ENCODE measurements at regions not wholly inside any gene's neighbourhood (a gene's known extent, or its start where the extent isn't known, plus 50 kb on each side); places are given as distances from the start of the nearest gene placed in this dataset.

DNA sequence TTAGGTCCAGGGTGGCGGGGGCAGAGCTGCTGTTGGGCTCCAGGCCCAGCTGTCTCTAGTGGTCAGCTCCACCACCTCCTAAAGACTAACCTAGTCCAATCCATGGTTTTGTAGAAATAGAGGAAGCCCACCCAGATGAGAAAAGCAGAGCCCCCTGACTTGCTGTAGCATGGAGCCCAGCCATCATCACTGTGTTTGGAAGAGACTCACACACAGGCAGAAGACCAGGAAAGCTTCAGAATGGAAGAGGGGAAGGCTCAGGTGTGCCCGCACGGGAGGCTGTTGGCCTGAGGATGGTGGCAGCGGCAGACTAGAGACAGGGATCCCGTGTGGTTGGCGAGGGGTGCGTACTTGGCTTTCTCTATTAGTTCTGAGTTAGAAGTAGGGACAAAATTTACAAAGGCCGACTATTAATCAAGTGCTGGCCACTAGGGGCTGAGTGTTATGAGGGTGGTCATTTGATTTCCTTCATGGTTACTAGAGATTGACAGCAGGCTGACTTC, 193.2 kb upstream of the SOX1 start:
- Histone ChIP-seq H3K36me3 (replicated peaks in 1 of 2; ENCODE audit: control insufficient read depth in 1 of 2, insufficient read depth in 2 of 2, low read length in 1 of 2) (no peaks in the 10 kb centered on the region), H4K20me1 (ENCODE audit: insufficient read depth) (no peaks in the 10 kb centered on the region), H3K9ac (no peak overlapping the region), H3K27ac (ENCODE audit: low read depth in 2 of 2, low read length in 1 of 2) (no peak overlapping the region), H3K4me1 (ENCODE audit: control insufficient read depth in 1 of 2, insufficient read depth in 2 of 2, low read depth in 1 of 2, low read length in 1 of 2) (no peaks in the 10 kb centered on the region), H3K9me2 (no peaks in the 10 kb centered on the region), H2AFZ (ENCODE audit: low read depth) (no peak overlapping the region), H3K9me3 (no peaks in the 10 kb centered on the region), H3K27me3 (ENCODE audit: insufficient read depth) (no peaks in the 10 kb centered on the region; the same call in 1 of the 2 replicates), H3K4me3 (ENCODE audit: low read depth in 2 of 2, low read length in 1 of 2) (no peak overlapping the region), H3F3A (replicated peaks; ENCODE audit: insufficient read depth) (no peaks in the 10 kb centered on the region), H3K79me2 (ENCODE audit: insufficient read depth) (no peaks in the 10 kb centered on the region), H3K4me2 (no peak overlapping the region)
- 15% methylated on average over 8 of the region's 8 CpGs for WGBS (ENCODE audit: low lambda C conversion rate)
- DNase-seq = no peak
- POLR2A ChIA-PET = no interaction called here
- TF ChIP-seq MEF2A (IDR thresholded peaks at IDR 0.05; ENCODE audit: borderline replicate concordance, low read depth) (no peak), RFX5 (IDR thresholded peaks at IDR 0.05; ENCODE audit: low read length) (no peak), NFIC (IDR thresholded peaks at IDR 0.05; ENCODE audit: borderline replicate concordance) (no peak), JUND (IDR thresholded peaks at IDR 0.05) (no peak)
- TF ChIP-seq, protein P1, sequence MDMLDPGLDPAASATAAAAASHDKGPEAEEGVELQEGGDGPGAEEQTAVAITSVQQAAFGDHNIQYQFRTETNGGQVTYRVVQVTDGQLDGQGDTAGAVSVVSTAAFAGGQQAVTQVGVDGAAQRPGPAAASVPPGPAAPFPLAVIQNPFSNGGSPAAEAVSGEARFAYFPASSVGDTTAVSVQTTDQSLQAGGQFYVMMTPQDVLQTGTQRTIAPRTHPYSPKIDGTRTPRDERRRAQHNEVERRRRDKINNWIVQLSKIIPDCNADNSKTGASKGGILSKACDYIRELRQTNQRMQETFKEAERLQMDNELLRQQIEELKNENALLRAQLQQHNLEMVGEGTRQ (IDR thresholded peaks at IDR 0.05; ENCODE audit: borderline replicate concordance, low read depth, low read length) = no peak
- TF ChIP-seq, protein P2, sequence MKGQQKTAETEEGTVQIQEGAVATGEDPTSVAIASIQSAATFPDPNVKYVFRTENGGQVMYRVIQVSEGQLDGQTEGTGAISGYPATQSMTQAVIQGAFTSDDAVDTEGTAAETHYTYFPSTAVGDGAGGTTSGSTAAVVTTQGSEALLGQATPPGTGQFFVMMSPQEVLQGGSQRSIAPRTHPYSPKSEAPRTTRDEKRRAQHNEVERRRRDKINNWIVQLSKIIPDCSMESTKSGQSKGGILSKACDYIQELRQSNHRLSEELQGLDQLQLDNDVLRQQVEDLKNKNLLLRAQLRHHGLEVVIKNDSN (IDR thresholded peaks at IDR 0.05; ENCODE audit: borderline replicate concordance, low read depth) = no peak
- CTCF ChIA-PET = no interaction called here

DNA sequence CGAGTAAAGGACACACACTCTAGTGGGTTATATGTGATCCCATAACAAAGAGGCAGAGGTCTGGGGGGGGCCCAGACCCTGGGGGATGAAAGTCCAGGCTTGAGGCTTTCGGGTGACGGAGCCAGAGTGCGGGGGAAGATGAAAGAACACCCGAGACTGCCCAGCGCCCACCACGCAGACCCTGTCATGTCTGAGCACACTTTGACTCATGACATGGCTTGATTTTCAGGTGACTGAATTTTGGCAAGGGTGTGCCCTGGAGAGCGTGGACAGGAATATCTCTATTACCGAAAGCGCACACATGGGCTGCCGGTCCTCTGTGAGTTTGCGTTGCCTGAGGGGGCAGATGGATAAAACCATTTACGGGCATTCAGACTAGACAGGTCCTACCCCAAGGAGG, 192.0 kb upstream of the SOX1 start:
- Histone ChIP-seq H3K9ac (no peak overlapping the region), H3K4me1 (ENCODE audit: control insufficient read depth in 1 of 2, insufficient read depth in 2 of 2, low read depth in 1 of 2, low read length in 1 of 2) (no peaks in the 10 kb centered on the region), H3K4me2 (no peak overlapping the region), H2AFZ (ENCODE audit: low read depth) (no peak overlapping the region), H3K4me3 (ENCODE audit: low read depth in 2 of 2, low read length in 1 of 2) (no peak overlapping the region), H3K79me2 (ENCODE audit: insufficient read depth) (no peaks in the 10 kb centered on the region), H3F3A (replicated peaks; ENCODE audit: insufficient read depth) (no peaks in the 10 kb centered on the region), H3K36me3 (replicated peaks in 1 of 2; ENCODE audit: control insufficient read depth in 1 of 2, insufficient read depth in 2 of 2, low read length in 1 of 2) (no peaks in the 10 kb centered on the region), H3K9me2 (no peaks in the 10 kb centered on the region), H3K9me3 (no peaks in the 10 kb centered on the region), H4K20me1 (ENCODE audit: insufficient read depth) (no peaks in the 10 kb centered on the region), H3K27ac (ENCODE audit: low read depth in 2 of 2, low read length in 1 of 2) (no peak overlapping the region), H3K27me3 (ENCODE audit: insufficient read depth) (no peaks in the 10 kb centered on the region; the same call in 1 of the 2 replicates)
- TF ChIP-seq YY1 (IDR thresholded peaks at IDR 0.05; ENCODE audit: low read depth) = no peak
- no peak for TF ChIP-seq RXRA (IDR thresholded peaks at IDR 0.05; ENCODE audit: borderline replicate concordance, low read depth)
- TF ChIP-seq FOXM1 (IDR thresholded peaks at IDR 0.05; ENCODE audit: low read depth) = no peak
- TF ChIP-seq, protein P3, sequence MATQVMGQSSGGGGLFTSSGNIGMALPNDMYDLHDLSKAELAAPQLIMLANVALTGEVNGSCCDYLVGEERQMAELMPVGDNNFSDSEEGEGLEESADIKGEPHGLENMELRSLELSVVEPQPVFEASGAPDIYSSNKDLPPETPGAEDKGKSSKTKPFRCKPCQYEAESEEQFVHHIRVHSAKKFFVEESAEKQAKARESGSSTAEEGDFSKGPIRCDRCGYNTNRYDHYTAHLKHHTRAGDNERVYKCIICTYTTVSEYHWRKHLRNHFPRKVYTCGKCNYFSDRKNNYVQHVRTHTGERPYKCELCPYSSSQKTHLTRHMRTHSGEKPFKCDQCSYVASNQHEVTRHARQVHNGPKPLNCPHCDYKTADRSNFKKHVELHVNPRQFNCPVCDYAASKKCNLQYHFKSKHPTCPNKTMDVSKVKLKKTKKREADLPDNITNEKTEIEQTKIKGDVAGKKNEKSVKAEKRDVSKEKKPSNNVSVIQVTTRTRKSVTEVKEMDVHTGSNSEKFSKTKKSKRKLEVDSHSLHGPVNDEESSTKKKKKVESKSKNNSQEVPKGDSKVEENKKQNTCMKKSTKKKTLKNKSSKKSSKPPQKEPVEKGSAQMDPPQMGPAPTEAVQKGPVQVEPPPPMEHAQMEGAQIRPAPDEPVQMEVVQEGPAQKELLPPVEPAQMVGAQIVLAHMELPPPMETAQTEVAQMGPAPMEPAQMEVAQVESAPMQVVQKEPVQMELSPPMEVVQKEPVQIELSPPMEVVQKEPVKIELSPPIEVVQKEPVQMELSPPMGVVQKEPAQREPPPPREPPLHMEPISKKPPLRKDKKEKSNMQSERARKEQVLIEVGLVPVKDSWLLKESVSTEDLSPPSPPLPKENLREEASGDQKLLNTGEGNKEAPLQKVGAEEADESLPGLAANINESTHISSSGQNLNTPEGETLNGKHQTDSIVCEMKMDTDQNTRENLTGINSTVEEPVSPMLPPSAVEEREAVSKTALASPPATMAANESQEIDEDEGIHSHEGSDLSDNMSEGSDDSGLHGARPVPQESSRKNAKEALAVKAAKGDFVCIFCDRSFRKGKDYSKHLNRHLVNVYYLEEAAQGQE (IDR thresholded peaks at IDR 0.05; ENCODE audit: low read depth, low read length) = no peak
- TF ChIP-seq ELF1 (IDR thresholded peaks at IDR 0.05) = no peak
- TF ChIP-seq, protein P4, sequence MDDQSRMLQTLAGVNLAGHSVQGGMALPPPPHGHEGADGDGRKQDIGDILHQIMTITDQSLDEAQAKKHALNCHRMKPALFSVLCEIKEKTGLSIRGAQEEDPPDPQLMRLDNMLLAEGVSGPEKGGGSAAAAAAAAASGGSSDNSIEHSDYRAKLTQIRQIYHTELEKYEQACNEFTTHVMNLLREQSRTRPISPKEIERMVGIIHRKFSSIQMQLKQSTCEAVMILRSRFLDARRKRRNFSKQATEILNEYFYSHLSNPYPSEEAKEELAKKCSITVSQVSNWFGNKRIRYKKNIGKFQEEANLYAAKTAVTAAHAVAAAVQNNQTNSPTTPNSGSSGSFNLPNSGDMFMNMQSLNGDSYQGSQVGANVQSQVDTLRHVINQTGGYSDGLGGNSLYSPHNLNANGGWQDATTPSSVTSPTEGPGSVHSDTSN (IDR thresholded peaks at IDR 0.05) = no peak
- TF ChIP-seq, protein P5, sequence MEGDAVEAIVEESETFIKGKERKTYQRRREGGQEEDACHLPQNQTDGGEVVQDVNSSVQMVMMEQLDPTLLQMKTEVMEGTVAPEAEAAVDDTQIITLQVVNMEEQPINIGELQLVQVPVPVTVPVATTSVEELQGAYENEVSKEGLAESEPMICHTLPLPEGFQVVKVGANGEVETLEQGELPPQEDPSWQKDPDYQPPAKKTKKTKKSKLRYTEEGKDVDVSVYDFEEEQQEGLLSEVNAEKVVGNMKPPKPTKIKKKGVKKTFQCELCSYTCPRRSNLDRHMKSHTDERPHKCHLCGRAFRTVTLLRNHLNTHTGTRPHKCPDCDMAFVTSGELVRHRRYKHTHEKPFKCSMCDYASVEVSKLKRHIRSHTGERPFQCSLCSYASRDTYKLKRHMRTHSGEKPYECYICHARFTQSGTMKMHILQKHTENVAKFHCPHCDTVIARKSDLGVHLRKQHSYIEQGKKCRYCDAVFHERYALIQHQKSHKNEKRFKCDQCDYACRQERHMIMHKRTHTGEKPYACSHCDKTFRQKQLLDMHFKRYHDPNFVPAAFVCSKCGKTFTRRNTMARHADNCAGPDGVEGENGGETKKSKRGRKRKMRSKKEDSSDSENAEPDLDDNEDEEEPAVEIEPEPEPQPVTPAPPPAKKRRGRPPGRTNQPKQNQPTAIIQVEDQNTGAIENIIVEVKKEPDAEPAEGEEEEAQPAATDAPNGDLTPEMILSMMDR (IDR thresholded peaks at IDR 0.05) = no peak
- no peak for DNase-seq
- 9% methylated on average over 12 of the region's 13 CpGs for WGBS (ENCODE audit: low lambda C conversion rate)
- POLR2A ChIA-PET = no interaction called here
- CTCF ChIA-PET = no interaction called here

All from SK-N-SH (cell line).